Muscle of leg (tissue), 3 donors: ENCODE measurements at regions not wholly inside any gene's neighbourhood (a gene's known extent, or its start where the extent isn't known, plus 50 kb on each side); places are given as distances from the start of the nearest gene placed in this dataset.
"Not testable (repeated sequence)": the region's sequence is repeated elsewhere in the genome, so short reads cannot be mapped to it uniquely, and the experiment has no call there.

Experiments
- DNase-seq: peaks from one replicate; pipeline ENCODE4 v3.0.0; 2013
- H3K27ac ChIP-seq: one replicate; pipeline ENCODE4 v1.5.1; 2013; ENCODE audit warnings: mild to moderate bottlenecking, low read length, control low read depth
- H3K27me3 ChIP-seq: one replicate; pipeline ENCODE4 v1.6.1; 2013; ENCODE audit warnings: low read length; ENCODE audit not compliant: control insufficient read depth, insufficient read depth
- H3K36me3 ChIP-seq: one replicate; pipeline ENCODE4 v1.6.1; 2013; ENCODE audit warnings: low read length; ENCODE audit not compliant: control insufficient read depth, insufficient read depth
- H3K4me1 ChIP-seq: one replicate; pipeline ENCODE4 v1.6.1; 2013; ENCODE audit warnings: low read length; ENCODE audit not compliant: control insufficient read depth, insufficient read depth
- H3K4me3 ChIP-seq: one replicate; pipeline ENCODE4 v1.5.1; 2013; ENCODE audit warnings: low read length, control low read depth
- H3K9me3 ChIP-seq: replicated peaks from 2 replicates; pipeline ENCODE4 v1.6.1; 2013; ENCODE audit warnings: low read depth, low read length; ENCODE audit not compliant: control insufficient read depth
- WGBS: methylation state at CpG from one replicate; pipeline ENCODE4 v1.1.5; 2013; ENCODE audit warnings: missing lambda C conversion rate; ENCODE audit not compliant: insufficient coverage; 5-methylcytosine and 5-hydroxymethylcytosine counted together

- WGBS: 76% methylated on average over 3 of the region's 4 CpGs
- Histone ChIP-seq H3K4me3 (no peak overlapping the region), H3K36me3 (no peaks in the 10 kb centered on the region), H3K4me1 (no peaks in the 10 kb centered on the region), H3K27me3 (no peaks in the 10 kb centered on the region), H3K27ac (no peak overlapping the region), H3K9me3 (no peaks in the 10 kb centered on the region)
- no peak for DNase-seq
Observed at GRCh38 chr5:167923396-167923795, 368.0 kb upstream of the WWC1 start.

GRCh38 chr5:167929841-167930240, 361.6 kb upstream of the WWC1 start:
- H3K9me3 ChIP-seq: no peaks in the 10 kb centered on the region
- no peaks in the 10 kb centered on the region for H3K36me3 ChIP-seq
- DNase-seq: no peak
- no peak overlapping the region for H3K4me3 ChIP-seq
- WGBS: no CpG with 5 or more reads among the region's 3 CpGs
- no peaks in the 10 kb centered on the region for H3K4me1 ChIP-seq
- peaks cover 2% of the 10 kb centered on the region for H3K27me3 ChIP-seq
- H3K27ac ChIP-seq: no peak overlapping the region

- WGBS: 50% methylated on average over 15 of the region's 15 CpGs
- Histone ChIP-seq H3K9me3 (no peaks in the 10 kb centered on the region), H3K4me1 (no peaks in the 10 kb centered on the region), H3K36me3 (no peaks in the 10 kb centered on the region), H3K27ac (no peak overlapping the region), H3K27me3 (peaks cover 2% of the 10 kb centered on the region), H3K4me3 (no peak overlapping the region)
- DNase-seq: no peak
Observed at GRCh38 chr5:167934551-167934971, 356.9 kb upstream of the WWC1 start.

- peaks cover 2% of the 10 kb centered on the region for H3K27me3 ChIP-seq
- H3K4me1 ChIP-seq: no peaks in the 10 kb centered on the region
- H3K9me3 ChIP-seq: no peaks in the 10 kb centered on the region
- no peak overlapping the region for H3K27ac ChIP-seq
- no CpG with 5 or more reads among the region's 4 CpGs for WGBS
- DNase-seq: no peak
- H3K4me3 ChIP-seq: no peak overlapping the region
- H3K36me3 ChIP-seq: no peaks in the 10 kb centered on the region
Observed at GRCh38 chr5:167936022-167936421, 355.4 kb upstream of the WWC1 start.

GRCh38 chr5:167936944-167937634, 354.4 kb upstream of the WWC1 start:
- peaks cover 2% of the 10 kb centered on the region for H3K27me3 ChIP-seq
- DNase-seq: no peak
- H3K27ac ChIP-seq: no peak overlapping the region
- no peaks in the 10 kb centered on the region for H3K36me3 ChIP-seq
- H3K4me3 ChIP-seq: no peak overlapping the region
- no peaks in the 10 kb centered on the region for H3K9me3 ChIP-seq
- H3K4me1 ChIP-seq: no peaks in the 10 kb centered on the region
- no CpG with 5 or more reads among the region's 6 CpGs for WGBS

GRCh38 chr5:167937635-167937998, 353.8 kb upstream of the WWC1 start:
- 67% methylated on average over 6 of the region's 8 CpGs for WGBS
- Histone ChIP-seq H3K4me1 (no peaks in the 10 kb centered on the region), H3K9me3 (no peaks in the 10 kb centered on the region), H3K27ac (no peak overlapping the region), H3K36me3 (no peaks in the 10 kb centered on the region), H3K4me3 (no peak overlapping the region), H3K27me3 (peaks cover 2% of the 10 kb centered on the region)
- DNase-seq: no peak

GRCh38 chr5:167939686-167940085, 351.8 kb upstream of the WWC1 start:
- Histone ChIP-seq H3K27ac (no peak overlapping the region), H3K4me1 (no peaks in the 10 kb centered on the region), H3K4me3 (no peak overlapping the region), H3K27me3 (peaks cover 2% of the 10 kb centered on the region), H3K36me3 (no peaks in the 10 kb centered on the region), H3K9me3 (no peaks in the 10 kb centered on the region)
- DNase-seq: no peak
- 87% methylated on average over 2 of the region's 6 CpGs for WGBS

- no peak overlapping the region for H3K27ac ChIP-seq
- no CpG with 5 or more reads among the region's 3 CpGs for WGBS
Observed at GRCh38 chr5:167940911-167941310, 350.5 kb upstream of the WWC1 start.

DNA sequence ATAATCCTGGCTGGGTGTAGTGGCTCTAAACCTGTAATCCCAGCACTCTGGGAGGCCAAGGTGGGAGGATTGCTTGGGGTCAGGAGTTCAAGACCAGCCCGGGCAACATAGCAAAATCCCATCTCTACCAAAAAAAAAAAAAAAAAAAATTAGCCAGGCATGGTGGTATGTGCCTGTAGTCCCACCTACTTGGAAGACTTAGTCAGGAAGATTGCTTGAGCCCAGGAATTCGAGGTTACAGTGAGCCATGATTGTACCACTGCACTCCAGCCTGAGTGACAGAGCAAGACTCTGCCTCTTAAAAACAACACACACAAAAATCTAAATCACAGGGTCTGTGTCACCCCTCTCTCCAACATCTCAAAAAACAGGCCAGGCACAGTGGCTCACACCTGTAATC, 349.9 kb upstream of the WWC1 start:
- H3K9me3 ChIP-seq, DNase-seq, H3K36me3 ChIP-seq, H3K27ac ChIP-seq, H3K27me3 ChIP-seq, H3K4me3 ChIP-seq: not testable (repeated sequence)
- H3K4me1 ChIP-seq: peaks cover 10% of the 10 kb centered on the region
- WGBS: 86% methylated on average over 1 of the region's 2 CpGs

More at GRCh38 chr5:167940911-167941310, 350.5 kb upstream of the WWC1 start:
- no peak for DNase-seq
- Histone ChIP-seq H3K4me1 (peaks cover 4% of the 10 kb centered on the region), H3K36me3 (no peaks in the 10 kb centered on the region), H3K9me3 (no peaks in the 10 kb centered on the region), H3K4me3 (no peak overlapping the region), H3K27me3 (no peaks in the 10 kb centered on the region)

DNA sequence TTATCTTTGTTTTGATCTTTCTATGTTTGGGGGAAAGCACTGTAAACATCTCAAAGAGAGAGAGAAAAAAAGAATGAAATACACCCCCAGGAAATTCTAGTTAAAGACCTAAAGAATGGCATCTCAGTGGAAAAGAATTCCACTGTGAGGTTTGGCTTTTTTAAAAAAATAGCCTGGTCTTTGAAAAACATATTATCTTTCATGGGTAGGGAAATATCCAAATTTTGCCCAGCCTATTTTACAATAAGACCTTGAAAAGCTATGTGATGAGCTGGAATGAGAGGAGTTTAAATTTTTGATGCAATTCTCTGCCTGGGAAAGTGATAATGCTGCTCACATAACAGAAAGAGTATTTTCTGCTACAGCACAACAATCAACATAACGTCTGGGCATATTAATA, 348.1 kb upstream of the WWC1 start:
- Histone ChIP-seq H3K4me3 (no peak overlapping the region), H3K27me3 (no peaks in the 10 kb centered on the region), H3K36me3 (no peaks in the 10 kb centered on the region), H3K4me1 (peaks cover 13% of the 10 kb centered on the region), H3K9me3 (no peaks in the 10 kb centered on the region), H3K27ac (no peak overlapping the region)
- DNase-seq: no peak
- WGBS: no CpG with 5 or more reads among the region's 1 CpG
